ENCODE measurements at regions not wholly inside any gene's neighbourhood (a gene's known extent, or its start where the extent isn't known, plus 50 kb on each side); places are given as distances from the start of the nearest gene placed in this dataset.

DNA sequence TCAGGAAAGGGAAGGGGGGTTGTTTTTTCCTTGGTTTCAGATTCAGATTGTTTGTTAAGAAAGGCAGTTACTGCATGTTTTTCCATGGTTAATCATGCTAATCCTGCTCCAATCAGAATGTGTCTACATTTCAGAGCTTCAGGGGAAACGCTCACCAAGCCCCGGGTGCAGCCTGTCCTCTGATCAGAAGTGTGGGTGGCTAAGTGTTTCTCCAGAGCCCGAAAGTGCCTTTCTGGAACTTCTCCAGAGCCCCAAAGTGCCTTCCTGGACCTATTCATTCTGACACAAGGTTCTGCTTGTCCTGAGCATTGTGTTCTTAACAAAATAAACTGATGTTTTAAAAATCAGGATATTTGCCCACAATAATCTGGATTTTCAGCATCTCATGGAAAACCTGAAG is 359.0 kb upstream of the ZNF521 start:
- TF ChIP-seq, protein P1, sequence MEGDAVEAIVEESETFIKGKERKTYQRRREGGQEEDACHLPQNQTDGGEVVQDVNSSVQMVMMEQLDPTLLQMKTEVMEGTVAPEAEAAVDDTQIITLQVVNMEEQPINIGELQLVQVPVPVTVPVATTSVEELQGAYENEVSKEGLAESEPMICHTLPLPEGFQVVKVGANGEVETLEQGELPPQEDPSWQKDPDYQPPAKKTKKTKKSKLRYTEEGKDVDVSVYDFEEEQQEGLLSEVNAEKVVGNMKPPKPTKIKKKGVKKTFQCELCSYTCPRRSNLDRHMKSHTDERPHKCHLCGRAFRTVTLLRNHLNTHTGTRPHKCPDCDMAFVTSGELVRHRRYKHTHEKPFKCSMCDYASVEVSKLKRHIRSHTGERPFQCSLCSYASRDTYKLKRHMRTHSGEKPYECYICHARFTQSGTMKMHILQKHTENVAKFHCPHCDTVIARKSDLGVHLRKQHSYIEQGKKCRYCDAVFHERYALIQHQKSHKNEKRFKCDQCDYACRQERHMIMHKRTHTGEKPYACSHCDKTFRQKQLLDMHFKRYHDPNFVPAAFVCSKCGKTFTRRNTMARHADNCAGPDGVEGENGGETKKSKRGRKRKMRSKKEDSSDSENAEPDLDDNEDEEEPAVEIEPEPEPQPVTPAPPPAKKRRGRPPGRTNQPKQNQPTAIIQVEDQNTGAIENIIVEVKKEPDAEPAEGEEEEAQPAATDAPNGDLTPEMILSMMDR (IDR thresholded peaks at IDR 0.05; ENCODE audit: poor library complexity): no peak
- TF ChIP-seq EZH2phosphoT487 (IDR thresholded peaks at IDR 0.05; ENCODE audit: low read depth, severe bottlenecking, unreplicated experiment): no peak
